ENCODE measurements at regions not wholly inside any gene's neighbourhood (a gene's known extent, or its start where the extent isn't known, plus 50 kb on each side); places are given as distances from the start of the nearest gene placed in this dataset.

DNA sequence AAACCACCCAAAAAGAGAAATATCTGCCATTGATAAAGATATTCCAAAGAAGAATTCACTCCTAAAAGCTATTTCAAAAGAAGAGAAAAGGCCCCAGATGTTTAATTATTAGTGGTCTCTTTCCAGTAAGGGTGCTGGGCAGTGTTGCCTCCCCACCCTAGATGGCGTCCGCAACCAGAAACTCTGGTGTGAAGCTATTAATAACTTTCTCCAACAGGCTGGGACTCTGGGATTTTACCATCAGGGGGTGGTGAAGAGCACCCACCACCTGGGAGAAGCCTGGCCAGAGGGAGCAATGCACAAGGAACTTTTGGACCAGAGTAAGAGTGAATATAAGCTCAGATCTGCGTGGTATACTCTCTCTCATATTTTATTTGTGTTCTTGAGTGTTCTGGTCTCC lies 115.4 kb upstream of the TIAM1 start:
- no peak for TF ChIP-seq EZH2 (IDR thresholded peaks at IDR 0.05; ENCODE audit: borderline replicate concordance, low read depth, low read length, poor library complexity, severe bottlenecking)
- TF ChIP-seq, protein P1, sequence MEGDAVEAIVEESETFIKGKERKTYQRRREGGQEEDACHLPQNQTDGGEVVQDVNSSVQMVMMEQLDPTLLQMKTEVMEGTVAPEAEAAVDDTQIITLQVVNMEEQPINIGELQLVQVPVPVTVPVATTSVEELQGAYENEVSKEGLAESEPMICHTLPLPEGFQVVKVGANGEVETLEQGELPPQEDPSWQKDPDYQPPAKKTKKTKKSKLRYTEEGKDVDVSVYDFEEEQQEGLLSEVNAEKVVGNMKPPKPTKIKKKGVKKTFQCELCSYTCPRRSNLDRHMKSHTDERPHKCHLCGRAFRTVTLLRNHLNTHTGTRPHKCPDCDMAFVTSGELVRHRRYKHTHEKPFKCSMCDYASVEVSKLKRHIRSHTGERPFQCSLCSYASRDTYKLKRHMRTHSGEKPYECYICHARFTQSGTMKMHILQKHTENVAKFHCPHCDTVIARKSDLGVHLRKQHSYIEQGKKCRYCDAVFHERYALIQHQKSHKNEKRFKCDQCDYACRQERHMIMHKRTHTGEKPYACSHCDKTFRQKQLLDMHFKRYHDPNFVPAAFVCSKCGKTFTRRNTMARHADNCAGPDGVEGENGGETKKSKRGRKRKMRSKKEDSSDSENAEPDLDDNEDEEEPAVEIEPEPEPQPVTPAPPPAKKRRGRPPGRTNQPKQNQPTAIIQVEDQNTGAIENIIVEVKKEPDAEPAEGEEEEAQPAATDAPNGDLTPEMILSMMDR (conservative IDR thresholded peaks at IDR 0.05; ENCODE audit: low read depth, low read length), result peak; percentile 34; the same call in 1 of the 2 replicates
